LoVo (cell line): ENCODE measurements at regions not wholly inside any gene's neighbourhood (a gene's known extent, or its start where the extent isn't known, plus 50 kb on each side); places are given as distances from the start of the nearest gene placed in this dataset.
"Not testable (repeated sequence)": the region's sequence is repeated elsewhere in the genome, so short reads cannot be mapped to it uniquely, and the experiment has no call there.

Experiments used
- DNase-seq: peaks from one replicate; pipeline ENCODE4 v3.0.0-alpha.2; 2016; ENCODE audit warnings: low spot score

DNA sequence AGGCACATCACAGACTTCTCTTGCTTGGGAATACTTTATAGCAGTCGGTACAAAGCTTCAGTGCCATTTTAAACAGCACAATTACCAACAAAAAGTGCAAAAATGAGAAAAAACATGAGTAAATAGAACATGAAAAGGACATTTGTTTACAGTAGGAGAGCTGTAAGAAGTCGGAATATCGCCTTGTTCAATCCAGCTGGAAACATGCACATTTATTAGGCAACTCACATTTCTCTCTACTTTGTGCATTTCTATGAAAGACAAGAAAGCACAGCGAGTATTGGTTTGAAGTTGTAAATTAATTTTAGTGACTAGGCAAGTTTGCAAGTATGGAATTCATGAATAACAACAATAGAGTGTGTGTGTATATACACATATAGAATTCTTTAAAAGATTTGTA, 484.7 kb downstream of the DACH1 start:
- no peak for DNase-seq

DNA sequence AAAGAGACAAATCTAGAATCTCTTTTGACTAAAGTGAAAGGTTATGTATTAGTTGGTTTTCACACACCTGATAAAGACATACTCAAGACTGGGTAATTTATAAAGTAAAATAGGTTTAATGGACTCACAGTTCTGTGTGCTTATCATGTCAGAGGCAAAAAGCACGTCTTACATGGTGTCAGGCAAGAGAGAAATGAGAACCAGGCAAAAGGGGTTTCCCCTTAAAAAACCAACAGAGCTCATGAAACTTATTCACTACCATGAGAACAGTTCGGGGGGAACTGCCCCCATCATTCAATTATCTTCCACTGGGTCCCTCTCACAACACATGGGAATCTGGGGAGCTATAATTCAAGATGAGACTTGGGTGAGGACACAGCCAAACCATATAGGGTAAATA, 486.8 kb downstream of the DACH1 start:
- DNase-seq, result no peak

DNA sequence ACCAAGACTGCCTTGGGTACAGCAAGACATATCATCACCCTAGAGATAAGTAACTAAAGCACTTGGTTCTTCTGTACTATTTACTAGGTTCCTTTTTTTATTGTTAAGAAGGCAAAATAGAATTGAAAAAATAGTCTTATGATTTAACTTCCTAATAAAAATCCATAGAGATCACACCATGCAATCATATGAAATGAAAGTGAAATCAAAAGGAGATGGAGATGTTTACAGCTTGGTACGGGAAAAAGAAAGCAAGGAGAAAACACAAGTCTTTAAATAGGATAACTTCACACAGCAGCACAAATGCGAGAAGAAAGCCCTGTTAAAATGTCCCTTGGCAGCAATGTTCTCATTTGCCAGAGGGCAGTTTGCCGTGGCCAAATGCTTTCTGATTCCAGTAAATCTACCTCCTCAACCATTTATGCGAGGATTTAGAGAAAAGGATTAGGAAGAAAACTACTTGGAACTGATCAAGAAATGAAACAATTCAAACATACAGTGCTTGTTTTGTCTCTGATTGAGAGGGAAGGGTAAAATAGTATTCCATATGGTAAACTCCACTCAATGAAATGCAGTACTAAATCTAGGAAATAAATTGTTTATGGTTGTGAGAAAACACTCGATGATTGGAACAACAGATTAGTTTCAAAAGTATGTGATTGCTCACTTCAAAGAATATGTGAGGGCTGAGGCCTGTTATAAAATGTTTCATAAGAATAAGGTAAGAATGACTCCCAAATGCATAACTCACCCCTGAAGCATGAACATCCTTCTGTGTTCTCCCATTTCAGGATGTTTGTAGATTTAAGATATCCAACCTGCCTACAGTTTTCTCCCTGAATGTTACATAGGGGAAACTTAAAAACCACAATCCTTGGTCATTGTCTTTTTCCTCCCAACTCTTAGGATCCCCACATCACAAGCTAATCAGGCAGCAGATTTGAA, 487.8 kb downstream of the DACH1 start:
- DNase-seq, result no peak

DNA sequence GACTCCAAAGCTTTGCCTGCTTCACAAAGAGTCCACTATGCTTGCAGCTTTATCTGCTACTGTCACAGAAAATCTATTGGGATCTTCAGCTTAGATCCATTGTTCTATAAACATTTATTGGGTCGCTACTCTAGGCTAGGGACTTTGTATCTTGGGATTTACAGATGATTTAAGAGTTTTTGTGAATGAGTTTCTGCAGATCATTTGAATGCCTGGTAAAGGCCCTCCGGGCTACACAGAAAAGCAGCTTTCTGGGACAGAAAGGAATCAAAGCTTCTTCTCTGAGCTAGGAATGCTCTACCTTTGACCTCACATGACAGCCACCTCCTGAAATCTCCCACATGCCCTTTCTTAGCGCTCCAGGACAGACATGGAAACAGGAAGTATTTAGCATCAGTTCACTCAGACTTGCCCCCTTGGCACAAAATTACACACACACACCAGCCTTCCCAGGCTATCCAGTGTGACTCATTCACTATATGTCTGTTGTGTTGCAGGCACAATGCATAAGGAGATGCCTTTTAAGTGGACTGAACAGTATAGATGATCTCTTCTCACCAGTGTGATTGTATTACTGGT, 492.4 kb downstream of the DACH1 start:
- DNase-seq, result no peak

DNA sequence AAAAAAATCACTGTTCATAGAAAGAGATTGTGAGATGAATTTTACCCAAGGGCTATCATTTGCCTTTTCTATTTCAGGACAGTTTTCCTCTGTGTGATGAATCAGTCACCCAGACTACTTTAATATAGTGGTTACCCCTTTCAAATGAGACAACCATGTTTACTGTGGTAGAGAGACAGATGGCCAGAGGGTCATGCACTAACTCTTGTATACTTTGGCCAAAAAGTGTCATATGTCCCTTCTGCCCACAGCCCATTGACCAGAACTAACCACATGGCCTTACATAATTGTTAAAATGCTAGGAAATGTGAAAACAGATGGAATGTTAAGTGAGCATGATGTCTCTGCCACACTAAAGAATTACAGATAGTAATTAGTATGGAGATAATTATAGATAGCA, 498.7 kb downstream of the DACH1 start:
- no peak for DNase-seq

DNA sequence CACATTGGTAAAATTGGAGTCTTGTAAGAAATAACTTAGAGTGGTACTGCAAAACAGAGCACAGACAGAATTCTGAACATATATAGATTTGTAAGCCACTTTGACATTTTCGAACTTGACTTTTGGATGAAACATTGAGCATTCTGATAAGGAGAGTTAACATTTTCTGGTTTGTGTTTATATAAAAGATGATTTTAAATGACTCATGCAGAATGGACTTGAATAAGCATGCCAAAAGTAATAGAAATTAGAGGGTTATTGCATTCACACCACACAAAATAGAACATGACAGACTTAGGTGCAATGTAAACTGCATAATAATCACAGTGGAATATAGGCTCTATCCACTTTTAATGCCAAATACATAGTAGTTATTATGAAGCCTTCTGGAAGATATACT, 507.0 kb downstream of the DACH1 start:
- no peak for DNase-seq

DNA sequence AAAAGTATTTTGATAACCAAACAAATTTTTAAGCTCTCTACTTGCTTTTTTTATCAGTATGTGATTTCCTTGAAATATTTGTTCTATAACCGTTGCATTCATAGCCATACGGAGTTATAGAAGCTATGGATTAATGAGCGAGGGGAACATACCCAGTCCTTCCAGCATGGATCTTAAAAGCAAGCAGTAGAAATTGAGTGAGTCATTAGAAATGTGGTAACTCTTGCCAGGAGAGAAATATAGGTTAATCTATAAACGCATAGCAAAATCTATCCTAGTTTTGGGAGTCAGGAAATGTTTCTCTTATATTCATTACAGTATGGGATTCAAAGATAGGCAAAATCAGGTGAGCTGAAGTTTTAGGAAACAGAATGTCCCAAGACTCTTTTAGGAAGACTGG, 507.4 kb downstream of the DACH1 start:
- DNase-seq, result no peak

DNA sequence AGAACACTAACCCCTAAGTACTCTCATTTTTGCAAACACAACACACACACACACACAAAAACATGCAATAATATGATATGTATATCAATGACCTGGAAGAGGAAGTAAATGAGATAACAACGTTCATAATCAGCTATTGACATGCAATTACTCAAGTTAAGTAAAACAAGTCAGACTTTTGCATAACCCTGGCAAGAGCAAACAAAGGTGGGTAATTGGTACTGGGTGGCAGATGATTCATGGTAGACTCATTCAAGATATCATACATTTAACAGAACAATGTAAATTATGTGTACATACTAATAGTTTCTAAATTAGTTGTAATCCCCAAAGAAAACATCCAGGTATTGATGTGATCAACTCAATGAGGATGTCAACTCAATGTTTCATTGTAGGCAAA, 508.8 kb downstream of the DACH1 start:
- DNase-seq, result no peak

DNA sequence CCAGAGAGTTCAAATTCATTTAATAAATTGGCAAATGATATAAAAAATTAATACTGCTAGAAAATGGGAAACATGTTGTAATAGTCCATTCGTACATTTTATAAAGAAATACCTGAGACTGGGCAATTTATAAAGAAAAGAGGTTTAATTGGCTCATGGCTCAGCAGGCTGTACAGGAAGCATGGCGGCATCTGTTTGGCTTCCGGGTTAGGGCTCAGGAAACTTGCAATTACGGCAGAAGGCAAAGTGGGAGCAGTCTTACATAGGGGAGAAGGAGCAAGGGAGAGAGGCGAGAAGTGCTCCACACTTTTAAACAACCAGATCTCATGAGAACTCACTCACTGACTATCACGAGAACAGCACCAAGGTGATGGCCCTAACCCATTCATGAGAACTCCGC, 512.0 kb downstream of the DACH1 start:
- DNase-seq, result no peak

DNA sequence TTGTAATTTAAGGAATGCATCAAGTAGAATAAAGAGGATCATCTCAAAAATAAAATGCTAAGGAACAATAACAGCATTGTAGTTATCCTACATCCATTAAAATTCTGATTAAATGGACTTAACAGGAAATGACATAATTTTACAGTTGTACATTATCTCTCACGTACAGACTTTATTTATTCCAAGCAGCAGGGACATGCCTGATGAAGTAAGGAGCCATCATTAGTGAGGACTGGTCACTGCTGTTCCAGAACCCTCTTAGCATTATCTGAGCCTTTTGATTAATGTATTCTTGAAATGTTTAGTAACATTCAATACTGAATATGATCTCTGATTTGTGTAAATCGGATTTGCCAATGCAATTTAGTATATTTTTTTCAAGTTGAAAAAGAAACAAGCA, 516.1 kb downstream of the DACH1 start:
- DNase-seq, result no peak

DNA sequence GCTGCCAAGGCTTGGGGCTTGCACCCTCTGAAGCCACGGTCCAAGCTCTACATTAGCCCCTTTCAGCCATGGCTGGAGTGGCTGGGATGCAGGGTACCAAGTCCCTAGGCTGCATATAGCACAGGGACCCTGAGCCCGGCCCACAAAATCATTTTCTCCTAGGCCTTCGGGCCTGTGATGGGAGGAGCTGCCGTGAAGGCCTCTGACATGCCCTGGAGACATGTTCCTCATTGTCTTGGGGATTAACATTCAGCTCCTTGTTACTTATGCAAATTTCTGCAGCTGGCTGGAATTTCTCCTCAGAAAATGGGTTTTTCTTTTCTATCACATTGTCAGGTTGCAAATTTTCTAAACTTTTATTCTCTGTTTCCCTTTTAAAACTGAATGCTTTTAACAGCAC, 521.1 kb downstream of the DACH1 start:
- DNase-seq, result not testable (repeated sequence)

DNA sequence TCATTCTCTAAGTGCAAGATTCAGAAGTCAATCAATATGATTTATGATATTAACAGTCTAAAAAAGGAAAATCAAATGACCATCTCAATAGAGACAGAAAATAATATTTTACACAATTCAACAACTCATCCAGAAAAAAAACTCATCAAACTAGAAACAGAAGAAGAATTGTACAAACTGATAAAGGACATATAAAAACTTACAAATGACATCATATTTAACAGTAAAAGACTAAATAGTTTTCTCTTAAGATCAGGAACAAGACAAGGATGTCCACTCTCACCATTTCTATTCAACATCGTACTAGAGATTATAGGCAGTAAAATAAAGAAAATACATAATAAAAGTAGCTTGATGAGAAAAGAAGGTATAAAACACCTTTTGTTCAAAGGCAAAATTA, 527.3 kb downstream of the DACH1 start:
- no peak for DNase-seq

DNA sequence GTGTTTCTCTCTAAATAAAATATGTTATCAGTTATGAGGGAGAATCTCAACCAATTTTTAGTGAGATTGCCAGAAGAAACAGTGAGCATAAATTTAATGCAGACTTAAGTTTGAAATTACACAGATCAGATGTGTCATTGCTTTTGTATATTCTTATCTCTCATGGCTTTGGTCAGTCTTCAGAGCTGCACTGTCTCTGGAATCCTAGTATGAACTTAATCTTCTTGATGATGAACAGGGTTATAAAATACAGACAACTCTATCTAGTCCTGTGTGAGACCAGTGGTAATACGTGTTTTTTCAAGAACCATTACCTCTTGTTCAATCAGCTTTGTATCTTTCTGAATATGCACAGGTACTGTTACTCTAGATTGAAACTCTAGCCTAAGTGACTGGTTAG, 528.0 kb downstream of the DACH1 start:
- DNase-seq, result no peak

DNA sequence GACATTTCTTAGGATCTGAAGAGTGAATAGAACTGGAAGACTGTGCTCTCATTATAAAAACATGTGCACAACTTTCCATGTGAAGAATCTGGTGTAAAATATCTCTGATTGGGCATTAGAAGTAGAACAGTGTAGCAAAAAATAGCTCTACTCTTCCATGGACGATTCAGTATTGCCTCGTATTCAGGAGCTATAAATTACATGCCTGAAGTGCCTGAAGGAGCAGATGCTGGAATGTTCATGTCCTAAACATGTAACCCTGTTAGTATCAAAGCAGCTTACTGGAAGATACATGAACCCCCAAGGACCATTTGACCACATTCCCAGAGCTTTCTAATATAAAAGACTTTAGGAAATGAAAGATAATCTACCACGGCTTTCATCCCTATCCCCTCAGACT, 528.9 kb downstream of the DACH1 start:
- no peak for DNase-seq

DNA sequence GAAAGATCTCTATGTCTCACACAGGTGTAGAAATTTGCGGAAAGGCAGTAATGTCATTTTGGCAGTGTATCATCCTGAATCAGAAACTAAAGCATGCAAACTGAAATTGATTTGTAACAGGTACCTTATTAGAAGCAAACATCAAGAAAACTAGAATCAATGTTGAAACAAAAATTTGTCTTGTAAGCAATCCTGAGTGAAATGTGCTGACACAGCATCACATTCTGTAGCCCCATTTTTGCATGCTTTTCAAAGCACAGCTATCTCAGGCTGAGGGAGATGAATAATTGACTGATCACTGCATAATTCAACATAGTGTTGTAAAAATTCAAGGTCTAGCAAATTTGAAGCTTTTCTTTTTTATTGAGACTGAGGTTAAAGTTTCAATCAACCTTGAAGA, 539.7 kb downstream of the DACH1 start:
- no peak for DNase-seq

DNA sequence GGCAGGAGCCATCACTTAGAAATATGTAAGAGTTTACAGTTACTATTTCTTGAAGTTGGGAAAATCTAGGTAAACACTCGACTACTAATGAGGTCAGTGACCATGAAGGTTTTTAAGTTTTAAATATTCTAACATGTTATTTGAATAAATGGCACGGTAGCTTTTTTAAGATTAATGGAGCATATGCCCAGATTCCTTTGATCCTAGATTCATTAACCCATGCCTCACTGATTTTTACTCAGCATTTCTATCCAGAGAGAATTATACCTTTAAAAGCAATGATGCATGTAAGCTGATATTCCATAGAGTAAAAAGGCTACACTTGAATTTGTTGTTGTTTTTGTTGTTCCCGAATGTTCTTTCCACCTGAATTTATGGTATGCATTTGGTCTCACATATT, 541.4 kb downstream of the DACH1 start:
- no peak for DNase-seq

DNA sequence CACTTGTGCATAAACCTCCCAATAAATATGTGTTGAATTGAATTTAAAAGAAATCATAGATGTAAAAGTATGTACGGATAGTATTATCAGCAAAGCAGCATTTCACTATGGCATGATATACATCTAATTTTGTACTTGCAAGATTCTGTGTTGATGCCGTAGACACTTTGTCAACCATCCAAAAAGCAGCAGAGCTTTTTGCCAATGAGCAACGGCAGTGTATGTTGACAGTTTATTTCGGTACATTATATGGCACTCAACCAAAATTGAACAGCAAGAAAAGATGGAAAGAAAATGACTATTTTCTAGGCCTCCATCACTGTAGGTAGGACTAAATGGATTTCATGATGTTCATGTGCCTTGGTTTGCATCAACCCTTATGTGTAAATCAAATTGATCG, 543.7 kb downstream of the DACH1 start:
- DNase-seq, result no peak

DNA sequence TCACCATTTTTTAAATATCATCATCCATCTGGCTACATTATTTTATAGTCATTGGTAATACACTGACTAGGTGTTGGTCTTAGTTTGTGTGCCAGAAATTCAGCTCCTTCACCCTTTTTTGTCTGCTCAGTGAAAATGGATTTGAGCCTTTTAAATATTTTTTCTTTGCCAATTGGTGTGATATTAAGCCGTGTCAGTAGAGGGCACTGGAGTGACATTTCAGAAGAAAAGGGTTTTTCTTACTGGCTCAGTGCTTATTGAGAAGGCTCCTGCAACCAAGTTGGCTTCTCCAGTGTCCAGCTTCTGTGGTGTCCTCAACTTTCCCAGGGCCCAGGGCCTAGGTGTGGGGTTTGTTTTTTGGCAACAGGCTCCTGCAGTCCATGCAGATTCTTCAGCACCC, 546.6 kb downstream of the DACH1 start:
- peak; percentile 8 for DNase-seq

DNA sequence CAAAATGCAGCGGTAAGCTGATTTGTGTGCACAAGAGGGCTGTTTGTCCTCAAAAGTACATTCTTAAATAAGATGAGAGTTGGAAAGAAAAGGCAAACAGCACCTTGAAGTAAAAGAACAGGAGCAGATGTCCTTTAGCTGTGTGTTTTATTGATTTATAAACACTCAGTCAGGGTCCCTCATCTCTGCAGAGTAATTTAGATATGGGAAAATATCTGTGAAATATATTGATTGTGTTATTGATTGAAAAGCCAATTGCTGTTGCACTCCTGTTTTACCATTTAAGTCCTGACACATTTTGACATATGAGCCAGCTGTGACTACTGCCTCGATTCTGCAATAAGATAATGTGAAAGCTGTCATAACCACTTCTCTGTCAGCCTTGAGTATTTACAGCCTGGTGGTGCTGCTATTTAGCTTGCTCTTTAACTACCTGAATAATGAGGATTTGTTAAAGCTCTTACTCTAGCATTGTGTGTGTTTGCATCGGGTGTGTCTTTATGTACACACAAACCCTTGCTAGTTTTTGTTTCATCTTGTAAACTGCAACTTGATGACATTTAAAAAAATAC, 550.1 kb downstream of the DACH1 start:
- DNase-seq, result no peak

DNA sequence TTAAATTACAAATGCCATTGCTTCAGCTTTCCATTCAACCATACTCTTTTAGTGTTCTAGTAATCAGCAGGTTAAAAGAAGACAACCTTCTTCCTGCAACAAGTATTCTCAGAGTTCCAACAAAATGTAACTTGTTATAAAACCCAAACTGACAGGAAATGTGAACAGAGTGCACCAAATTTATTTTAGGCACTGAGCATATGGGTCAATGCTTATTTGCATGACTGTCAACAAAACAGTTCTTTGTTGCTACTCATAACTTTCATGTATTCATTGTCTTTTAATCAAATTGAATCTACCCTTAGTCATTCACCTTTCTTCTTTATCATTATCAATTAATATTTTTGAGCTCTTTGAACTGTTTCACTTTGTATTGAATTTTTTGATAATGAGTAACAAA, 554.1 kb downstream of the DACH1 start:
- DNase-seq, result no peak

DNA sequence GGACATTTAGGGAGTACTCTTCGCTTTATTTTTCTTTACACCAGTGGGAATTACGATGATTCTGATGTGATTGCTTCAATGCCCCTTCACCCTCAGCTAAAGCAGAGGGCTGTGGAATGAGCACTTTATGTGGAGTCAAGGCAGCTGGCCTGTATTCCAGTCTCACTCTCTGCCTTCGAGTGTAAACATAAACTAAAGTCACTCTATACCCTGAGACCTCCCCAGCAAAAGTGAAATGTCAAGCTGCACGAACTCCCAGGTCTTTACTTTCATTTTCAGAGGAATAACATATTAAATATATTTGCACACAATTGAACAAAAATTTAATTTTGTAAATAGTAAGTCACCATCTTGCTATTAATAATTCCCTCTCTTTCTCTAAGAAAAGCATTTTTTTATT, 557.1 kb downstream of the DACH1 start:
- no peak for DNase-seq

DNA sequence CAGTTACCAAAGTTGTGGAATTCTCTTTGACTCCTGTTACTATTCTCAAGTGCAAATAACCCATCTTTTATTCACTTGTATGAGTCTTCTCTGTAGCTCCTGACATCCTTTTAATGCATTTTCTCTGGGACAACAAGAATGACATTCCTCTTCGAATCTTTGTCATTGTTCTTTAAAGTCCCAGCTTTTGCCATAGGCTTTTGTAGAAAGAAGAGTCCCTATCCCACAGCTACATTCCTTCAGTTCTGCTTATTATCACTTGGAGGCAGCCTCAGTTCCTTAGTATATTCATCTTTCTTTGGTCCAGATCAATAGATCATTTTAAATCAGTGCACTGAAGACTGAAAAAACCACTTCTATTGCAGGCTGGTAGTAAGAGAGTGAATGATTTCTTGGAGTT, 560.2 kb downstream of the DACH1 start:
- no peak for DNase-seq

DNA sequence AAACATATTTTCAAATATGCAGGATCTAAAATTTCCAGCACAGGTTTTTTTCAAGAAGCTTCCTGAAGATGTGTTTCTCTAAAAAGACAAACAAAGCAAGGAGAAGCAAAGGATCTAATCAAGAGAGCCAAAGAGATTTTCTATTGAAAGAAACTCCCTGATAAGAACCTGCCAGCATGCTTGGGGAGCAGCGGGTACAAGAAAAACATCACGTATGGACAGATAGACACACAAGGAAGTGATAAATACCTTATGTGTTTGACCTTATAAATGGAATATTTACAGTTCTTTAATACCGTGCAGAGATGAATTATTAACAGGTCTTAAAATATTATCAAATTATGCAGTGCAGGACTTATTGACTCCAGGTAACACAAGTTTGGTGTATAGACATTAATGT, 562.1 kb downstream of the DACH1 start:
- no peak for DNase-seq

DNA sequence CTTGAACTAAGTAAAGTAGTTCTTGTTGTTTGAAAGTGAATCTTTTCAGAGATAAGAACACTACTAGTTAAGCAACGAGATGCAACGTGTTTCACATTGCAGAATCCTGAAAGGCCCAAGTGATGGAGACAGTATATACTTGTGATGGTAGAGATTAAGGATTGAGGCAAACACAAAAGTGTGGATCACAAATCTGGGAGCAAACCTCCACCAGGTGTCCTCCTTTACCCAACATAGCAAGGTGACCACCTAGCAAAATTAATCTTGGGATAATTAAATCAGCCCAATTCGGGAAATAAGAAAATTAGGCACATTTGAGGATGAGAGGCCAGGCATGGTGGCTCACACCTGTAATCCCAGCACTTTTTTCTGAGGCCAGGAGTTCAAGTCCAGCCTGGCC, 563.9 kb downstream of the DACH1 start:
- DNase-seq, result no peak
